22Rv1 (cell line): ENCODE measurements at regions not wholly inside any gene's neighbourhood (a gene's known extent, or its start where the extent isn't known, plus 50 kb on each side); places are given as distances from the start of the nearest gene placed in this dataset.
"Not testable (repeated sequence)": the region's sequence is repeated elsewhere in the genome, so short reads cannot be mapped to it uniquely, and the experiment has no call there.

Experiments
- H3K27ac ChIP-seq: fragments of 450-650 bp; 2 replicates; pipeline ENCODE4 v1.5.1; 2017
- CTCF ChIP-seq: fragments of 450-650 bp; IDR thresholded peaks from 2 replicates; pipeline ENCODE4 v1.5.1; 2017; ENCODE audit warnings: mild to moderate bottlenecking
- ZFX ChIP-seq: fragments of 450-650 bp; IDR thresholded peaks from 2 replicates; pipeline ENCODE4 v1.6.1; 2017; ENCODE audit warnings: antibody characterized with exemption, borderline replicate concordance

- no peak overlapping the region for H3K27ac ChIP-seq
- TF ChIP-seq CTCF (no peak), ZFX (no peak)
Measured at GRCh38 chr10:27359792-27360355, 119.3 kb upstream of the ACBD5 start.

- no peak overlapping the region for H3K27ac ChIP-seq
- TF ChIP-seq CTCF: no peak
- TF ChIP-seq ZFX: no peak
Measured at GRCh38 chr10:27356738-27357137, 116.1 kb upstream of the ACBD5 start.

GRCh38 chr10:27355918-27356573, 115.4 kb upstream of the ACBD5 start:
- TF ChIP-seq ZFX: no peak
- TF ChIP-seq CTCF: 0 out of 2 replicates have a peak, but pooled peaks have one; percentile 17
- no peak overlapping the region for H3K27ac ChIP-seq

- H3K27ac ChIP-seq: not testable (repeated sequence)
Measured at GRCh38 chr10:27354643-27355270, 114.2 kb upstream of the ACBD5 start.

- H3K27ac ChIP-seq: not testable (repeated sequence)
Measured at GRCh38 chr10:27354100-27354499, 113.5 kb upstream of the ACBD5 start.

- no peak overlapping the region for H3K27ac ChIP-seq
- TF ChIP-seq CTCF (no peak), ZFX (no peak)
Measured at GRCh38 chr10:27349987-27350386, 109.4 kb upstream of the ACBD5 start.

- H3K27ac ChIP-seq: not testable (repeated sequence)
Measured at GRCh38 chr10:27347827-27348207, 107.2 kb upstream of the ACBD5 start.

GRCh38 chr10:27345455-27345920, 104.9 kb upstream of the ACBD5 start:
- no peak overlapping the region for H3K27ac ChIP-seq
- TF ChIP-seq CTCF: no peak
